H9 (cell line): ENCODE measurements at regions not wholly inside any gene's neighbourhood (a gene's known extent, or its start where the extent isn't known, plus 50 kb on each side); places are given as distances from the start of the nearest gene placed in this dataset.

Experiments used
- DNase-seq: peaks from one replicate; pipeline ENCODE4 v3.0.0-alpha.2; 2017
- H2AFZ ChIP-seq: one replicate; pipeline ENCODE4 v1.6.1; 2013; ENCODE audit warnings: mild to moderate bottlenecking, low read length, control low read depth, moderate library complexity
- H2AK5ac ChIP-seq: 2 replicates; pipeline ENCODE4 v1.6.1; 2013; ENCODE audit warnings: low read length, control low read depth, mixed read lengths; ENCODE audit not compliant: insufficient read length
- H2BK120ac ChIP-seq: one replicate; pipeline ENCODE4 v1.6.1; 2013; ENCODE audit warnings: low read depth, mild to moderate bottlenecking, low read length, control low read depth, inconsistent platforms; ENCODE audit not compliant: poor library complexity, severe bottlenecking
- H2BK12ac ChIP-seq: 2 replicates; pipeline ENCODE4 v1.6.1; 2013; ENCODE audit warnings: low read length, control low read depth, mixed read lengths, low read depth; ENCODE audit not compliant: insufficient read length
- H2BK15ac ChIP-seq: 2 replicates; pipeline ENCODE4 v1.6.1; 2013; ENCODE audit warnings: low read depth, low read length, control low read depth
- H2BK20ac ChIP-seq: one replicate; pipeline ENCODE4 v1.6.1; 2013; ENCODE audit warnings: low read depth, mild to moderate bottlenecking, low read length, control low read depth, inconsistent platforms; ENCODE audit not compliant: poor library complexity, severe bottlenecking
- H2BK5ac ChIP-seq: 2 replicates; pipeline ENCODE4 v1.6.1; 2013; ENCODE audit warnings: low read length, control low read depth, mixed read lengths; ENCODE audit not compliant: insufficient read length
- H3K14ac ChIP-seq: 2 replicates; pipeline ENCODE4 v1.6.1; 2013; ENCODE audit warnings: low read length, control low read depth; ENCODE audit not compliant: insufficient read depth
- H3K18ac ChIP-seq: 2 replicates; pipeline ENCODE4 v1.6.1; 2013; ENCODE audit warnings: low read depth, mild to moderate bottlenecking, mixed read lengths, low read length, control low read depth; ENCODE audit not compliant: insufficient read length
- H3K23ac ChIP-seq: 2 replicates; pipeline ENCODE4 v1.6.1; 2013; ENCODE audit warnings: low read length, control low read depth, mixed read lengths, low read depth; ENCODE audit not compliant: insufficient read length
- H3K23me2 ChIP-seq: 2 replicates; pipeline ENCODE4 v1.6.1; 2013; ENCODE audit warnings: low read depth, mild to moderate bottlenecking, mixed read lengths, low read length, control low read depth; ENCODE audit not compliant: insufficient read length, poor library complexity, severe bottlenecking
- H3K27ac ChIP-seq: 2 replicates; pipeline ENCODE4 v1.5.1; 2013; ENCODE audit warnings: low read length, control low read depth, mixed read lengths, low read depth; ENCODE audit not compliant: insufficient read length
- H3K27me3 ChIP-seq: 2 replicates; pipeline ENCODE4 v1.6.1; 2013; ENCODE audit warnings: low read length, control low read depth, inconsistent platforms; ENCODE audit not compliant: insufficient read depth
- H3K4ac ChIP-seq: 2 replicates; pipeline ENCODE4 v1.6.1; 2013; ENCODE audit warnings: low read depth, mild to moderate bottlenecking, control low read depth, inconsistent platforms, low read length, moderate library complexity
- H3K4me1 ChIP-seq: 2 replicates; pipeline ENCODE4 v1.6.1; 2013; ENCODE audit warnings: low read length, control low read depth, inconsistent platforms; ENCODE audit not compliant: insufficient read depth
- H3K4me2 ChIP-seq: 2 replicates; pipeline ENCODE4 v1.6.1; 2013; ENCODE audit warnings: low read length, control low read depth, mixed read lengths; ENCODE audit not compliant: insufficient read length, insufficient read depth
- H3K56ac ChIP-seq: 2 replicates; pipeline ENCODE4 v1.6.1; 2013; ENCODE audit warnings: low read depth, mild to moderate bottlenecking, mixed read lengths, low read length, control low read depth; ENCODE audit not compliant: insufficient read length
- H3K79me1 ChIP-seq: 2 replicates; pipeline ENCODE4 v1.6.1; 2013; ENCODE audit warnings: low read depth, mild to moderate bottlenecking, moderate library complexity, low read length, control low read depth, inconsistent platforms; ENCODE audit not compliant: insufficient read depth, poor library complexity, severe bottlenecking
- H3K79me2 ChIP-seq: 2 replicates; pipeline ENCODE4 v1.6.1; 2013; ENCODE audit warnings: low read length, control low read depth, inconsistent platforms; ENCODE audit not compliant: insufficient read depth
- H3K9ac ChIP-seq: 2 replicates; pipeline ENCODE4 v1.6.1; 2013; ENCODE audit warnings: low read length, control low read depth, mixed read lengths; ENCODE audit not compliant: insufficient read length; ENCODE audit errors: extremely low read depth
- H3K9me3 ChIP-seq: one replicate; pipeline ENCODE4 v1.6.1; 2013; ENCODE audit warnings: low read depth, low read length, inconsistent platforms; ENCODE audit not compliant: control insufficient read depth
- H3T11ph ChIP-seq: one replicate; pipeline ENCODE4 v1.6.1; 2013; ENCODE audit warnings: mild to moderate bottlenecking, low read length, control low read depth, inconsistent platforms
- H4K20me1 ChIP-seq: one replicate; pipeline ENCODE4 v1.6.1; 2013; ENCODE audit not compliant: control insufficient read depth, insufficient read length, insufficient read depth
- H4K5ac ChIP-seq: 2 replicates; pipeline ENCODE4 v1.6.1; 2013; ENCODE audit warnings: low read depth, mild to moderate bottlenecking, mixed read lengths, low read length, control low read depth; ENCODE audit not compliant: insufficient read length
- H4K8ac ChIP-seq: replicated peaks from 2 replicates; pipeline ENCODE4 v1.6.1; 2013; ENCODE audit warnings: low read length, control low read depth, mixed read lengths, low read depth; ENCODE audit not compliant: insufficient read length
- H4K91ac ChIP-seq: 2 replicates; pipeline ENCODE4 v1.6.1; 2013; ENCODE audit warnings: low read depth, mild to moderate bottlenecking, moderate library complexity, mixed read lengths, low read length, control low read depth; ENCODE audit not compliant: insufficient read length
- H3K27ac Mint-ChIP-seq, 3 experiments: 2 replicates in 2 of 3; 3 replicates in 1 of 3; pipeline ENCODE4 v1.8.0; 2020 to 2021; ENCODE audit warnings: mixed read lengths in 3 of 3, mild to moderate bottlenecking in 1 of 3, moderate library complexity in 1 of 3
- H3K27me3 Mint-ChIP-seq: 2 replicates; pipeline ENCODE4 v1.8.0; 2021; ENCODE audit warnings: low read depth, mild to moderate bottlenecking, moderate library complexity, mixed read lengths
- H3K36me3 Mint-ChIP-seq, 3 experiments: 2 replicates in 2 of 3; 3 replicates in 1 of 3; pipeline ENCODE4 v1.8.0; 2020 to 2021; ENCODE audit warnings: low read depth in 3 of 3, mixed read lengths in 3 of 3; ENCODE audit not compliant: insufficient read depth in 1 of 3
- H3K4me1 Mint-ChIP-seq, 2 experiments: 2 replicates each; pipeline ENCODE4 v1.8.0; 2020; ENCODE audit warnings: mixed read lengths in 2 of 2
- H3K4me3 Mint-ChIP-seq, 2 experiments: 2 replicates in 1 of 2; 3 replicates in 1 of 2; pipeline ENCODE4 v1.8.0; 2020 to 2021; ENCODE audit warnings: mild to moderate bottlenecking in 2 of 2, mixed read lengths in 2 of 2, moderate library complexity in 1 of 2
- H3K9me3 Mint-ChIP-seq, 2 experiments: 2 replicates in 1 of 2; 3 replicates in 1 of 2; pipeline ENCODE4 v1.8.0; 2020; ENCODE audit warnings: mild to moderate bottlenecking in 2 of 2, mixed read lengths in 2 of 2, moderate library complexity in 1 of 2
- CTCF ChIP-seq: fragments of 200-600 bp; sonication (generic); conservative IDR thresholded peaks from 3 replicates; pipeline ENCODE4 v1.8.0; 2021; ENCODE audit warnings: antibody characterized with exemption, mild to moderate bottlenecking
- WGBS: extraction: QIAGEN DNeasy Blood & Tissue Kit; methylation state at CpG from one replicate; pipeline ENCODE4 v1.1.7; 2013; ENCODE audit warnings: missing lambda C conversion rate, low lambda C conversion rate, mixed read lengths; ENCODE audit not compliant: insufficient read length; ENCODE audit errors: extremely low coverage; 5-methylcytosine and 5-hydroxymethylcytosine counted together

DNA sequence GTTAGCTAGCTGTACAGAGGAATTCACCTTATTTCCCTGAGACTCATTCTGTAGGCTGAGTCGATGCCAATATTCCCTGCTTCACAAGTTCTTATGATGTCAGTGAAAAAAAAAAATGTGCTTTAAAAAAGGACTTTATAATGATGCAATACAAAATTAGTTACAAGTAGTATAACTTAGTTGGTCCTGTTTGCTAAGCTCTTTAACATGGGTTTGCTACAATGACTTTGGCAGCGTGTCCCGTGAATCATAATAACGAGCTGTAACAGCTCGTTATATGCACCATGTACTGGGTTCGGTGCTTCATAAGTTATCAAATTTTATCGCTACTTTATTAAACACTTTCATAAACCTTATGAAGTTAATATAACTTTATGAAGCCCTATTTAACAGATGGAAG, 349.7 kb downstream of the LMX1A start:
- TF ChIP-seq CTCF = no peak
- Mint-ChIP-seq H3K27me3 (peaks cover 8% of the 10 kb centered on the region; the same call in 1 of the 2 replicates), H3K4me3 (no peak overlapping the region), H3K36me3 (no peaks in the 10 kb centered on the region), H3K4me1 (no peaks in the 10 kb centered on the region), H3K27ac (no peak overlapping the region), H3K9me3 (0 out of 5 replicates have a peak, but pooled peaks cover 0 to 3% of the 10 kb centered on the region in 2 experiments)
- H3T11ph ChIP-seq = no peak overlapping the region
- no peaks in the 10 kb centered on the region for H3K79me1 ChIP-seq
- no peak overlapping the region for H2AFZ ChIP-seq
- no peaks in the 10 kb centered on the region for H3K9me3 ChIP-seq
- H3K4me2 ChIP-seq = no peak overlapping the region
- no peak overlapping the region for H2AK5ac ChIP-seq
- no peak overlapping the region for H3K9ac ChIP-seq
- no peak overlapping the region for H3K4ac ChIP-seq
- no peak overlapping the region for H3K23ac ChIP-seq
- no peaks in the 10 kb centered on the region for H3K23me2 ChIP-seq
- no peak overlapping the region for H2BK15ac ChIP-seq
- no peak for DNase-seq
- H4K91ac ChIP-seq = no peak overlapping the region
- no peak overlapping the region for H2BK20ac ChIP-seq
- no peak overlapping the region for H2BK5ac ChIP-seq
- H3K79me2 ChIP-seq = no peaks in the 10 kb centered on the region
- no CpG with 5 or more reads among the region's 7 CpGs for WGBS
- no peaks in the 10 kb centered on the region for H3K27me3 ChIP-seq
- H3K4me1 ChIP-seq = no peaks in the 10 kb centered on the region
- no peaks in the 10 kb centered on the region for H4K20me1 ChIP-seq
- no peak overlapping the region for H3K18ac ChIP-seq
- H2BK120ac ChIP-seq = no peak overlapping the region
- no peak overlapping the region for H3K14ac ChIP-seq
- H3K27ac ChIP-seq = no peak overlapping the region
- no peak overlapping the region for H4K8ac ChIP-seq
- no peak overlapping the region for H4K5ac ChIP-seq
- no peak overlapping the region for H2BK12ac ChIP-seq
- H3K56ac ChIP-seq = no peak overlapping the region
